ENCODE measurements at regions not wholly inside any gene's neighbourhood (a gene's known extent, or its start where the extent isn't known, plus 50 kb on each side); places are given as distances from the start of the nearest gene placed in this dataset.

GRCh38 chr10:2682491-2682890 lies 384.9 kb upstream of the PFKP start:
- POLR2A ChIA-PET: no interaction called here
- CTCF ChIA-PET: no interaction called here

DNA sequence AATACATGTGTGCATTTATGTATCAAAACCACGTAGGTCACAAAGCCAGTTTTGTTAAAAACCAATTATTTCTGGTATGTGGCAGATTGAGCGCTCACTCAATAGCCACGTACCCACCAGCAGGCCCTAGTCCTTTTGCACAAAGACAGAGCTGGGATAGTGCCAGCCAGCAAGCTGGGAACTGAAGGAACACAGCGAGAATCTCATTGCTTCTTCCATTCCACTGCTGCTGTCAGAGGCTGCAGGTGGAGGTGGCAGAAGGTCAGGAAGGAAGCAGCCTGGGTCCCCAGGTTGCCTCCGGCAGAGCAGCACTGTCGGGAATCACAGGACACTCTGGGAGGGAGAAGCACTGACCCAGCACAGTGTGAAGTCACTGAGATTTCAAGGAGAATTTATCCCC lies 385.5 kb upstream of the PFKP start:
- ChIA-PET CTCF (no interaction called here), POLR2A (no interaction called here)

DNA sequence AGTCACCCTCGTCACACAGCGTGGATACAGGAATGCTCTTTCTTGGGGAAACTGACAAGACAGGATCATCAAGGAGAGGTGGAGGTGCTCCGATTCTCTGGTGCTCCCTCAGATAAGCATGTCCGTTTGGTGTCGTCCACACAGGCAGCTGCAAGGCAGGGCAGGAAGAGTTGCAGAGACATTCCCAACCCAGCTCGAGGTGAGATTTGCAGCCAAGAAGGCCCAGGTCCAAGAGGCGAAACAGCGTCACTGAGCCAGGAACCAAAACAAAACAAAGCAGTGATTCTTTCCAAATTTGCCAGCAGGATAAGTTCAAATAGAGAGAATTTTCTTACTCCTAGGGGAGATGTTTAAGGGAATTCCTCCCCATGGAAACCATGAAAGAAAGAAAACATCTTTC lies 386.5 kb upstream of the PFKP start:
- POLR2A ChIA-PET: no interaction called here
- CTCF ChIA-PET: no interaction called here

DNA sequence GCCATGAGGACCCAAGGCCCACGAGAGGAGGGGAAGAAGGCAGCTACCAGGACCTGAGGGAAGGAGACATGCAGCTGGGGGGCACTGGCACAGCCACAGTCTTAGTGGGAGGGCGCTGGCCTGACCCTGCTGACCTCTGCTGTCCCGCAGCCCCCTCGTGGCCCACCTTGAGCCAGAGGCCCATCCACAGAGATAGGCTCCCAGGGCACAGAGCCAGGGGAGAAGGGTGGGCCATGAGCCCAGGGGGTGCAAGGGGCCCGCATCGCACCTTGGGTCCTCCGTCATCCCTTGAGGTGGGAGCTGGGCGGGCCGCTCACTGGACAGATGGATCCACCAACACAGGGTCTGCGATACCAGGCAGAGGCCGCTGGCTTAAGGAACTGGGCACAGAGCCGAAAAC lies 387.7 kb upstream of the PFKP start:
- CTCF ChIA-PET: no interaction called here
- POLR2A ChIA-PET: no interaction called here

- ChIA-PET POLR2A (no interaction called here), CTCF (no interaction called here)
These were observed 390.9 kb upstream of the PFKP start for GRCh38 chr10:2676455-2676854.

DNA sequence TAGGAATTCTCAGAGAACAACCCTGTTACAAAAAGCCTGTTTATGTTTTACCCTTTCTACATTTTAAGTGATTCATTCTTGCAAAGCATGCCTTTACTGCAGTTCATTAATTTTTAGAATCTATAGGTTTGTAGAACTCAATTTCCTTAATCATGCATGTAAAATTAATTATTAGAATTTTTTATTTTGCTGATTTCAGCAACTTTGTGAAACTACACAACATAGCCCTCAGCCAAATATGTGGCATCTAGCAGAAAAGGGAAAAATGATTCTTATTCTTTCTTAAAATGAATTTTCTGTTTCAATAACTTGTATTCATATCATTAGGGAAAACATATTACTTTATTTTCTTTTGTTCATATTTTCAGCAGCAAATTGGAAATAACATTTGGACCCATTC lies 392.9 kb upstream of the PFKP start:
- POLR2A ChIA-PET: no interaction called here
- CTCF ChIA-PET: no interaction called here

GRCh38 chr10:2670864-2671263 lies 396.5 kb upstream of the PFKP start:
- ChIA-PET CTCF (no interaction called here), POLR2A (no interaction called here)

DNA sequence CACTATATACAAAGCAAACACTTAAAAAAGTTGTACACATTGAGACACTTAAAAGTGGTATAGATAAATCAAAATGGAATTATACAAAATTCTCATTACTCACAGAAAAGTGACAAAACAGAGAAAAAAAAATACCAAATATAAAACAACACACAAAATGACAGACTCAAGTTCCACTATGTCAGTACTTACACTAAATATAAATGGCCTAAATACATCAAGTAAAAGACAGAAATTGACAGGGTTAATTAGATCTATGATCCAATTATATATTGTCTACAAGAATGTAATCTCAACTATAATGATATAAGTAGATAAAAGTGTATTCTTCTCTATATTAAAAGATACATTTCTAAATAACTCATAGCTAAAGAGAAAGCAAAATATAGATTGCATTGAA lies 401.6 kb upstream of the PFKP start:
- POLR2A ChIA-PET: no interaction called here

GRCh38 chr10:2660276-2660675 lies 407.1 kb upstream of the PFKP start:
- ChIA-PET CTCF (no interaction called here), POLR2A (no interaction called here)

More for the DNA sequence above, 401.6 kb upstream of the PFKP start:
- CTCF ChIA-PET: no interaction called here

- CTCF ChIA-PET: no interaction called here
- POLR2A ChIA-PET: no interaction called here
These were observed 407.6 kb upstream of the PFKP start for GRCh38 chr10:2659660-2660209.

GRCh38 chr10:2658780-2659179 lies 408.6 kb upstream of the PFKP start:
- ChIA-PET CTCF (no interaction called here), POLR2A (no interaction called here)

GRCh38 chr10:2650328-2650727 lies 417.0 kb upstream of the PFKP start:
- ChIA-PET CTCF (no interaction called here), POLR2A (no interaction called here)

DNA sequence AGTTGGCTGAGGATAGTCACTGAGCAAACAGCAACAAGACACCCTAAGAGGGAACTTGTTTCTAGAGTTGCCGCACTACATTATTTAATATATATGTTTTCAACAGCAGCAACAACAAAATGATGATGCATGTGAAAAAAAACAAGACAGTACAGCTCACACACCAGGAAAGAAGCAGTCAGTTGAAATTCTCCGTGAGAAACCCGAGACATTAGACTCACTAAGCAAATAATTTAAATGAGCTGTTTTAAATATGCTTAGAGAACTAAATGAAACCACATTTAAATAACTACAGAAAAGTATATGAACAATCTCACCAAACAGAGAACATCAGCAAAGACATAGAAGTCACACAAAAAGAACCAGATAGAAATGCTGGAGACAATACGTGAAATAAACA lies 426.3 kb upstream of the PFKP start:
- ChIA-PET POLR2A (no interaction called here), CTCF (interaction anchor here (0.7 kb wide), 1 partner anchor 90 kb away, joined by 6 read pairs; no protein-coding TSS in a partner anchor)

DNA sequence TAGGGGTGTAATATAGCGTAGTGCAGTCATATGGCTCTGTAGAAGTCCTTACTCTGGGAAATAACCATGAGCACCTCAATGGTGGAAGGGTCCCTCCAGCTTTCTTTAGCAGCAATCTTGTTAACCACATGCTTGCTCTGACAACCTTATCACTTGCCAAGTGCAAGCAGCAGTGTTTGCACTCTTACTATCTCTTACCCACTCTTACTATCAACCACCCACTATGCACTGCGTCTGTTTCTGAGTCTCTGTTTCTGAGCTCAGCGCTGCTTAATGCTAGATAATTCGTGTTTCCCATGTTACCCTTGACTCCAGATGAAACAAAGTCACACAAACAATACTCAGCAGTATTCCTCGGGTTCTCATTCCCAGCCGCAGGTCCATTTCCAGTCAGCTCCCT lies 433.7 kb upstream of the PFKP start:
- POLR2A ChIA-PET: no interaction called here
- CTCF ChIA-PET: no interaction called here

DNA sequence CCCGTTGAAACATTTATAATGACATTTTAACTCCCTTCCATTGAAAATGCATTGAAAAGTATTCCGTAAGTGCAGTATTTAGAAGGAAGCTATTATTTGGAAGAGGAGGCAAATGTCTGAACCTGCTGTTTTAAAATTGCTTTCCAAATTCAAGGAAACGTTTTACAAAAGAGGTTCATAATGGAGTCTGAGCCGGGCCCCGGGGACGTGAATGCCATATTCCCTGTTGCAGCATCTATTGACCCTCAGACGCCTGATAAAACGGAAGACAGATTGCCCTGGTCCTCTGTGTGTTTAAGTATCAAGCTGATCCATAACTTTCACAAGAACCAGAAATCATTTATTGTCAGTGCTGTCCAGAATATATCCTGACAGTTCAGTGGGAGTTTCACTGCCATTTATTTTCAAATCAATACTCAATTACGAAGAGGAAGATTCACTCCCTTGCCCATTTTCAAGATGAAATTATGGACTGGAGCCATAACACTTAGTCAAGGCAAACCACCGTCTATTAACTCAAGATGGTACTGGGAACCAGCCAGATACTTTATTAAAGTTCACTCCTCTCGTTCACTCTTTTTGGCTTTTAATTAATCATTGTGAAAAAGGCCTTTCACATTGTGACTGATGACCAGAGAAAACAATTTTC lies 435.7 kb upstream of the PFKP start:
- ChIA-PET CTCF (no interaction called here), POLR2A (no interaction called here)

- ChIA-PET POLR2A (no interaction called here), CTCF (interaction anchor here (0.8 kb wide), 1 partner anchor 8 kb away, joined by 3 read pairs; no protein-coding TSS in a partner anchor)
These were observed 438.6 kb upstream of the PFKP start for GRCh38 chr10:2628705-2629104.

DNA sequence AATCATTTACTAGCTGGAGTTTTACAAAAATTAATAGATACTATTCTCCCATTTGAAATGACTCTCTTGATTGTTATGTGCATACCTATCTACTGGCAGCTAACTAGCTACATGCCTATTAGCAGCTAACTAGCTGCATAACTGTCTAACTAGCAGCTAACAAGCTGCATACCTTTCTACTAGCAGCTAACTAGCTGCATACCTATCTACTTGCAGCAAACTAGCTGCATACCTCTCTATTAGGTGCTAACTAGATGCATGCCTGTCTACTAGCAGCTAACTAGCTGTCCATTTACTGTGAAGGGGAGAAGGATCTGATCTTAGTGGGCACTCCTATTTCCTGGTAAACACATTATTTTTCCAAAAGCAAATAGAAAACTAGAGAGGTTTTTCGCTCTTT lies 439.4 kb upstream of the PFKP start:
- ChIA-PET POLR2A (no interaction called here), CTCF (interaction anchor here (0.7 to 0.8 kb wide), 2 partner anchors 8 to 20 kb away, joined by 3 read pairs; no protein-coding TSS in a partner anchor)

- POLR2A ChIA-PET: no interaction called here
- CTCF ChIA-PET: no interaction called here
These were observed 442.3 kb upstream of the PFKP start for GRCh38 chr10:2625094-2625493.

DNA sequence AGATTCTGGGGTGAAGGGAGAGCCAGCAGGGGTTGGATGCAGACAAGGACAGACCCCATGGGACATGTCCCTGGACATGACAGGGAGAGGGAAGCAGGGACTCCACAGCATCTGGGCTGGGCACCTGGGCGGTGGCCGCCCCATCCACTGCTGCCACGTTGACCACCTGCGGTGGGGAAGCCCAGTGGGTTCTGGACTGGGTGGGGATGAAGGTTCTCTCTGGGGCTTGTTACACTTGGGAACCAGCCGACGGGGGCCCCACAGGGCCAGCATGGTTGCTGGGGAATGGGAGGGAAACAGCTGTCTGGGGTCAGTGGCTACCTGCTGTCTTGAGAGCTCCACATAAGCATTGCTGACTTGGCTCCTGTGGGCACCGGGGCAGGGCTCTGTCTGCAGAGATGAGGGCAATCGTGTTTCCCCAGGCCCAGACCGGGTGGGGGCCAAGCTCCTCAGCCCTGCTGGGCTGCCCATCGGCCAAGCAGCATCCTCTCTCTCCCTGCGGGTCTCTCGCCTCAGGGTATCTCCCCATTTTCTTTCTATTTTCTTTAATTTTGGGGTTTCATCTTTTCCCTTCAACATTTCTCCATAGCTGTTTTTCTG lies 443.6 kb upstream of the PFKP start:
- CTCF ChIA-PET: no interaction called here

DNA sequence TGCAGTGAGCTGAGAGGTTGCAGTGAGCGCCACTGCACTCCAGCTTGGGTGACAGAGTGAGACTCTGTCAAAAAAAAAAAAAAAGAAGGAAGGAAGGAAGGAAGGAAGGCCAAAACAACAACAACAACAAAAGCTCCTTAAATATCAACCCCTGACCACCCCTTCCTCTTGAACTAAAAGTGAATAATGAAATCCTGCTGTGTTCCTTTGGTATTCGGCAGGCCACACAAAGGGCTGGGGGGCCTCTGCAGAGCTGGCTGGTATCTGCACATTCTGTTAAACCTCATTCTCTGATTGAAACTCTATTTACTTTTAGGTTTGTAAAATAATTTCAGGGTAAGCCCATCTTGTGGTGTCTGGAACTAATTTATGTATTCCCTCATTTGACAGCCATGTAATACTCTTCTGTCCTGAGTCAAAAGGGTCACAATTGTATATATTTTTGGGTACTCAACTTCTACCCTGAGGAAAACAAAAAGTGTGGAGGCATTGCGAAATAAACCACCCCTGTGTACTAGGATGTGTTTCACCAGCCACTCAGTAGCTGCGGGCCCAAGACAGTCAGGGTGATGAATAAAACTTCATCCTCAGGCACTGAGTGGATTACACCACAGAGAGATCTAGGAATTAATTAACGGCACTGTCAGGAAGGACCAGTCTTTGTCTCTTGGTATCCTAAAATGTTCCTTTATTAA lies 446.4 kb upstream of the PFKP start:
- CTCF ChIA-PET: no interaction called here

More for the DNA sequence above, 443.6 kb upstream of the PFKP start:
- POLR2A ChIA-PET: no interaction called here

GRCh38 chr10:2619916-2620315 lies 447.4 kb upstream of the PFKP start:
- CTCF ChIA-PET: no interaction called here

More for the DNA sequence above, 446.4 kb upstream of the PFKP start:
- POLR2A ChIA-PET: no interaction called here

More at GRCh38 chr10:2619916-2620315, 447.4 kb upstream of the PFKP start:
- POLR2A ChIA-PET: no interaction called here
